DMS153 treated with DMSO at 0.1 percent for 48 hours (cell line): ENCODE measurements at regions not wholly inside any gene's neighbourhood (a gene's known extent, or its start where the extent isn't known, plus 50 kb on each side); places are given as distances from the start of the nearest gene placed in this dataset.
A peak's percentile ranks its signal among the peaks of the same experiment; 100 is the strongest.
"Not testable (repeated sequence)": the region's sequence is repeated elsewhere in the genome, so short reads cannot be mapped to it uniquely, and the experiment has no call there.

Source experiments
- DNase-seq: peaks from one replicate; lab custom pipeline; 2025; ENCODE audit not compliant: unreplicated experiment; lab: John Stamatoyannopoulos, UW

GRCh38 chrX:85543866-85544265 is 164.4 kb upstream of the POF1B start:
- no peak for DNase-seq

GRCh38 chrX:85529141-85529540 is 149.7 kb upstream of the POF1B start:
- DNase-seq: not testable (repeated sequence)

- no peak for DNase-seq
Measured at GRCh38 chrX:85517994-85518718, 138.7 kb upstream of the POF1B start.

GRCh38 chrX:85516131-85516530 is 136.7 kb upstream of the POF1B start:
- no peak for DNase-seq

- DNase-seq: no peak
Measured at GRCh38 chrX:85506871-85507270, 127.4 kb upstream of the POF1B start.

GRCh38 chrX:85505801-85506200 is 126.3 kb upstream of the POF1B start:
- no peak for DNase-seq

GRCh38 chrX:85504381-85504780 is 124.9 kb upstream of the POF1B start:
- DNase-seq: no peak

GRCh38 chrX:85503258-85504158 is 124.0 kb upstream of the POF1B start:
- DNase-seq: peak; percentile 37

GRCh38 chrX:85501349-85501748 is 121.9 kb upstream of the POF1B start:
- no peak for DNase-seq

- no peak for DNase-seq
Measured at GRCh38 chrX:85499400-85499799, 119.9 kb upstream of the POF1B start.

GRCh38 chrX:85493821-85494220 is 114.4 kb upstream of the POF1B start:
- no peak for DNase-seq

GRCh38 chrX:85454295-85454694 is 74.8 kb upstream of the POF1B start:
- DNase-seq: no peak

- no peak for DNase-seq
Measured at GRCh38 chrX:85444613-85445012, 65.1 kb upstream of the POF1B start.
